ENCODE measurements at regions not wholly inside any gene's neighbourhood (a gene's known extent, or its start where the extent isn't known, plus 50 kb on each side); places are given as distances from the start of the nearest gene placed in this dataset.

- TF ChIP-seq POLR2A (IDR thresholded peaks at IDR 0.05) (no peak), CTCF (IDR thresholded peaks at IDR 0.05) (no peak)
- no peak overlapping the region for H3K4me3 ChIP-seq (ENCODE audit: low read depth, poor library complexity, severe bottlenecking)
- no peak for DNase-seq (ENCODE audit: low spot score in 2 of 2)
- 83 to 90% methylated on average over 9 of the region's 9 CpGs for whole genome bisulfite sequencing, 2 donors
- intact Hi-C loops (cut with DNase I; ENCODE audit: low total_unique reads): no loop called here
Observed at GRCh38 chr18:77766421-77766820, 516.8 kb downstream of the GALR1 start.

GRCh38 chr18:77772177-77772576 is 522.5 kb downstream of the GALR1 start:
- no peak for DNase-seq (ENCODE audit: low spot score in 2 of 2)
- WGBS, 2 donors: 74 to 78% methylated on average over 5 of the region's 5 CpGs
- no peak overlapping the region for H3K4me3 ChIP-seq (ENCODE audit: low read depth, poor library complexity, severe bottlenecking)
- TF ChIP-seq POLR2A (IDR thresholded peaks at IDR 0.05) (no peak), CTCF (IDR thresholded peaks at IDR 0.05) (no peak)
- intact Hi-C loops (cut with DNase I; ENCODE audit: low total_unique reads): no loop called here

- intact Hi-C loops (cut with DNase I; ENCODE audit: low total_unique reads): no loop called here
- no peak for DNase-seq (ENCODE audit: low spot score in 2 of 2)
- TF ChIP-seq CTCF (IDR thresholded peaks at IDR 0.05): no peak
- no peak for TF ChIP-seq POLR2A (IDR thresholded peaks at IDR 0.05)
- H3K4me3 ChIP-seq (ENCODE audit: low read depth, poor library complexity, severe bottlenecking): no peak overlapping the region
- WGBS, 2 donors: 89 to 90% methylated on average over 12 of the region's 12 CpGs
Observed at GRCh38 chr18:77776104-77776503, 526.5 kb downstream of the GALR1 start.

GRCh38 chr18:77777163-77777562 is 527.5 kb downstream of the GALR1 start:
- no peak overlapping the region for H3K4me3 ChIP-seq (ENCODE audit: low read depth, poor library complexity, severe bottlenecking)
- 89 to 90% methylated on average over 11 of the region's 11 CpGs for WGBS, 2 donors
- intact Hi-C loops (cut with DNase I; ENCODE audit: low total_unique reads): no loop called here
- TF ChIP-seq CTCF (IDR thresholded peaks at IDR 0.05) (no peak), POLR2A (IDR thresholded peaks at IDR 0.05) (no peak)
- DNase-seq (ENCODE audit: low spot score in 2 of 2): no peak

GRCh38 chr18:77784759-77785379 is 535.2 kb downstream of the GALR1 start:
- intact Hi-C loops (cut with DNase I; ENCODE audit: low total_unique reads): no loop called here
- 85 to 89% methylated on average over 18 of the region's 18 CpGs for WGBS, 2 donors
- DNase-seq (ENCODE audit: low spot score in 2 of 2): no peak
- H3K4me3 ChIP-seq (ENCODE audit: low read depth, poor library complexity, severe bottlenecking): no peak overlapping the region
- TF ChIP-seq CTCF (IDR thresholded peaks at IDR 0.05) (no peak), POLR2A (IDR thresholded peaks at IDR 0.05) (no peak)

- H3K4me3 ChIP-seq (ENCODE audit: low read depth, poor library complexity, severe bottlenecking): no peak overlapping the region
- TF ChIP-seq POLR2A (IDR thresholded peaks at IDR 0.05): no peak
- no peak for TF ChIP-seq CTCF (IDR thresholded peaks at IDR 0.05)
- no peak for DNase-seq (ENCODE audit: low spot score in 2 of 2)
- WGBS, 2 donors: 70 to 73% methylated on average over 7 of the region's 7 CpGs
- intact Hi-C loops (cut with DNase I; ENCODE audit: low total_unique reads): no loop called here
Observed at GRCh38 chr18:77785415-77785975, 535.8 kb downstream of the GALR1 start.
